ENCODE measurements at regions not wholly inside any gene's neighbourhood (a gene's known extent, or its start where the extent isn't known, plus 50 kb on each side); places are given as distances from the start of the nearest gene placed in this dataset.

- DNase-seq (ENCODE audit: low read depth, low spot score) (no peak), ATAC-seq (peak; percentile 58), FAIRE-seq (no peak)
- CTCF ChIA-PET, result interaction anchor here (0.7 kb wide), 1 partner anchor 26 kb away, joined by 3 read pairs; no protein-coding TSS in a partner anchor
- Histone ChIP-seq H2AFZ (ENCODE audit: control insufficient read depth, low read depth, low read length) (no peak overlapping the region), H3K27ac (ENCODE audit: control insufficient read depth, insufficient read depth) (no peak overlapping the region), H3K4me3 (no peak overlapping the region), H3K4me2 (ENCODE audit: control insufficient read depth, insufficient read depth) (no peak overlapping the region), H3K4me1 (ENCODE audit: control insufficient read depth, insufficient read depth, low read length) (no peaks in the 10 kb centered on the region), H3K27me3 (replicated peaks in 1 of 2; ENCODE audit: control insufficient read depth in 2 of 2, insufficient read depth in 2 of 2, low read length in 1 of 2) (no peaks in the 10 kb centered on the region), H3K79me2 (ENCODE audit: control insufficient read depth, insufficient read depth, low read length) (no peaks in the 10 kb centered on the region), H3K36me3 (ENCODE audit: control insufficient read depth in 2 of 2, insufficient read depth in 2 of 2, low read length in 1 of 2) (no peaks in the 10 kb centered on the region), H3K9me3 (replicated peaks; ENCODE audit: control insufficient read depth, insufficient read depth, low read length) (no peaks in the 10 kb centered on the region; the same call in 2 of the 3 replicates), H4K20me1 (ENCODE audit: control insufficient read depth, insufficient read depth) (no peaks in the 10 kb centered on the region), H3K9ac (ENCODE audit: control insufficient read depth, insufficient read depth, low read length) (no peak overlapping the region)
- TF ChIP-seq, protein P1, sequence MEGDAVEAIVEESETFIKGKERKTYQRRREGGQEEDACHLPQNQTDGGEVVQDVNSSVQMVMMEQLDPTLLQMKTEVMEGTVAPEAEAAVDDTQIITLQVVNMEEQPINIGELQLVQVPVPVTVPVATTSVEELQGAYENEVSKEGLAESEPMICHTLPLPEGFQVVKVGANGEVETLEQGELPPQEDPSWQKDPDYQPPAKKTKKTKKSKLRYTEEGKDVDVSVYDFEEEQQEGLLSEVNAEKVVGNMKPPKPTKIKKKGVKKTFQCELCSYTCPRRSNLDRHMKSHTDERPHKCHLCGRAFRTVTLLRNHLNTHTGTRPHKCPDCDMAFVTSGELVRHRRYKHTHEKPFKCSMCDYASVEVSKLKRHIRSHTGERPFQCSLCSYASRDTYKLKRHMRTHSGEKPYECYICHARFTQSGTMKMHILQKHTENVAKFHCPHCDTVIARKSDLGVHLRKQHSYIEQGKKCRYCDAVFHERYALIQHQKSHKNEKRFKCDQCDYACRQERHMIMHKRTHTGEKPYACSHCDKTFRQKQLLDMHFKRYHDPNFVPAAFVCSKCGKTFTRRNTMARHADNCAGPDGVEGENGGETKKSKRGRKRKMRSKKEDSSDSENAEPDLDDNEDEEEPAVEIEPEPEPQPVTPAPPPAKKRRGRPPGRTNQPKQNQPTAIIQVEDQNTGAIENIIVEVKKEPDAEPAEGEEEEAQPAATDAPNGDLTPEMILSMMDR (IDR thresholded peaks at IDR 0.05 in 2 of 3, conservative IDR thresholded peaks at IDR 0.05 in 1 of 3; ENCODE audit: control insufficient read depth in 2 of 3, extremely low read depth in 1 of 3, insufficient read depth in 1 of 3, low read depth in 3 of 3, low read length in 3 of 3), result 0 out of 6 replicates have a peak, but pooled peaks of 1 of the 3 experiments have one; percentile 8
- TF ChIP-seq WRNIP1 (IDR thresholded peaks at IDR 0.05; ENCODE audit: borderline replicate concordance, low read depth, low read length), result no peak
- TF ChIP-seq, protein P2, sequence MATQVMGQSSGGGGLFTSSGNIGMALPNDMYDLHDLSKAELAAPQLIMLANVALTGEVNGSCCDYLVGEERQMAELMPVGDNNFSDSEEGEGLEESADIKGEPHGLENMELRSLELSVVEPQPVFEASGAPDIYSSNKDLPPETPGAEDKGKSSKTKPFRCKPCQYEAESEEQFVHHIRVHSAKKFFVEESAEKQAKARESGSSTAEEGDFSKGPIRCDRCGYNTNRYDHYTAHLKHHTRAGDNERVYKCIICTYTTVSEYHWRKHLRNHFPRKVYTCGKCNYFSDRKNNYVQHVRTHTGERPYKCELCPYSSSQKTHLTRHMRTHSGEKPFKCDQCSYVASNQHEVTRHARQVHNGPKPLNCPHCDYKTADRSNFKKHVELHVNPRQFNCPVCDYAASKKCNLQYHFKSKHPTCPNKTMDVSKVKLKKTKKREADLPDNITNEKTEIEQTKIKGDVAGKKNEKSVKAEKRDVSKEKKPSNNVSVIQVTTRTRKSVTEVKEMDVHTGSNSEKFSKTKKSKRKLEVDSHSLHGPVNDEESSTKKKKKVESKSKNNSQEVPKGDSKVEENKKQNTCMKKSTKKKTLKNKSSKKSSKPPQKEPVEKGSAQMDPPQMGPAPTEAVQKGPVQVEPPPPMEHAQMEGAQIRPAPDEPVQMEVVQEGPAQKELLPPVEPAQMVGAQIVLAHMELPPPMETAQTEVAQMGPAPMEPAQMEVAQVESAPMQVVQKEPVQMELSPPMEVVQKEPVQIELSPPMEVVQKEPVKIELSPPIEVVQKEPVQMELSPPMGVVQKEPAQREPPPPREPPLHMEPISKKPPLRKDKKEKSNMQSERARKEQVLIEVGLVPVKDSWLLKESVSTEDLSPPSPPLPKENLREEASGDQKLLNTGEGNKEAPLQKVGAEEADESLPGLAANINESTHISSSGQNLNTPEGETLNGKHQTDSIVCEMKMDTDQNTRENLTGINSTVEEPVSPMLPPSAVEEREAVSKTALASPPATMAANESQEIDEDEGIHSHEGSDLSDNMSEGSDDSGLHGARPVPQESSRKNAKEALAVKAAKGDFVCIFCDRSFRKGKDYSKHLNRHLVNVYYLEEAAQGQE (IDR thresholded peaks at IDR 0.05; ENCODE audit: low read depth, low read length), result peak; percentile 94
- peak; percentile 46; the same call in 1 of the 2 replicates for TF ChIP-seq MLLT1 (IDR thresholded peaks at IDR 0.05)
- no peak for TF ChIP-seq ZSCAN29 (IDR thresholded peaks at IDR 0.05)
- TF ChIP-seq GATAD2B (conservative IDR thresholded peaks at IDR 0.05; ENCODE audit: low read depth), result no peak
- WGBS (ENCODE audit: insufficient coverage, insufficient replicate concordance, low lambda C conversion rate, missing lambda C conversion rate), result 54% methylated on average over 43 of the region's 48 CpGs
- RAD21 ChIA-PET (ENCODE audit: unreplicated experiment), result no interaction called here
- BruUV-seq (replicated peaks), result no TSS peak
- SMC1A ChIA-PET (ENCODE audit: uncharacterized antibody, unreplicated experiment), result no interaction called here
- in situ Hi-C loops (cut with MboI), result no loop called here
- POLR2A ChIA-PET, result no interaction called here
- intact Hi-C loops (cut with micrococcal nuclease; ENCODE audit: unreplicated experiment), result no loop called here
Measured at GRCh38 chr7:32427769-32428291, 62.4 kb downstream of the LSM5 start.
